Prostate gland (tissue), 2 donors: ENCODE measurements at regions not wholly inside any gene's neighbourhood (a gene's known extent, or its start where the extent isn't known, plus 50 kb on each side); places are given as distances from the start of the nearest gene placed in this dataset.

ENCODE experiments used
- CTCF ChIP-seq, 4 experiments: fragments of 200-600 bp in 2 of 4; fragments of 450-650 bp in 2 of 4; sonication (generic) in 2 of 4; IDR thresholded peaks; 1 replicate in 3 of 4; 2 replicates in 1 of 4; pipeline ENCODE4 v1.5.1; 2016 to 2019; ENCODE audit warnings: antibody characterized with exemption in 4 of 4, mild to moderate bottlenecking in 2 of 4, moderate library complexity in 2 of 4
- POLR2A ChIP-seq: fragments of 450-650 bp; IDR thresholded peaks from one replicate; pipeline ENCODE4 v1.6.1; 2016; ENCODE audit warnings: antibody characterized with exemption, mild to moderate bottlenecking

- TF ChIP-seq CTCF (IDR thresholded peaks at IDR 0.05) (no peak), POLR2A (no peak)
These were observed 216.5 kb downstream of the PTN start for GRCh38 chr7:137127058-137127457.
